PC-9 (cell line): ENCODE measurements at regions not wholly inside any gene's neighbourhood (a gene's known extent, or its start where the extent isn't known, plus 50 kb on each side); places are given as distances from the start of the nearest gene placed in this dataset.
"Not testable (repeated sequence)": the region's sequence is repeated elsewhere in the genome, so short reads cannot be mapped to it uniquely, and the experiment has no call there.

Experiments used
- BruUV-seq: library from RNA; stranded (reverse); fragments of 400-500 nt; replicated peaks from 2 replicates; lab custom pipeline; 2021; lab: Mats Ljungman, UMichigan
- CTCF ChIA-PET: fragments of 300-600 bp; sonication (Branson Sonifier 250); formaldehyde crosslinking; loops from one replicate; lab custom pipeline; 2022; ENCODE audit warnings: antibody characterized with exemption; lab: Charles Lee
- POLR2A ChIA-PET: fragments of 300-600 bp; sonication (Branson Sonifier 250); formaldehyde crosslinking; loops from one replicate; lab custom pipeline; 2022; ENCODE audit warnings: antibody characterized with exemption; ENCODE audit not compliant: unreplicated experiment; lab: Charles Lee
- DNase-seq, 2 experiments: peaks; one replicate each; pipeline versions ENCODE4 v3.0.0 to v3.0.0-alpha.2; 2015 to 2022; ENCODE audit warnings: mixed read lengths in 1 of 2
- H2AFZ ChIP-seq: fragments of 200-600 bp; sonication (generic); 2 replicates; pipeline ENCODE4 v1.8.1; 2017; ENCODE audit warnings: antibody characterized with exemption
- H3F3A ChIP-seq: fragments of 200-600 bp; sonication (generic); 2 replicates; pipeline ENCODE4 v1.8.1; 2017; ENCODE audit warnings: antibody characterized with exemption, mild to moderate bottlenecking, low read depth; ENCODE audit not compliant: insufficient read depth
- H3K27ac ChIP-seq: fragments of 200-600 bp; sonication (generic); 2 replicates; pipeline ENCODE4 v1.6.1; 2016; ENCODE audit warnings: mixed run types
- H3K27me3 ChIP-seq: fragments of 200-600 bp; sonication (generic); 2 replicates; pipeline ENCODE4 v1.6.1; 2016; ENCODE audit warnings: low read depth, mixed run types; ENCODE audit not compliant: insufficient read depth
- H3K36me3 ChIP-seq: fragments of 200-600 bp; sonication (generic); 2 replicates; pipeline ENCODE4 v1.6.1; 2016; ENCODE audit warnings: low read depth, mixed run types
- H3K4me1 ChIP-seq: fragments of 200-600 bp; sonication (generic); replicated peaks from 2 replicates; pipeline ENCODE4 v1.6.1; 2016; ENCODE audit warnings: mixed run types; ENCODE audit not compliant: insufficient read depth
- H3K4me2 ChIP-seq: fragments of 200-600 bp; sonication (generic); 2 replicates; pipeline ENCODE4 v1.6.1; 2017; ENCODE audit warnings: mixed run types
- H3K4me3 ChIP-seq: fragments of 200-600 bp; sonication (generic); 2 replicates; pipeline ENCODE4 v1.6.1; 2016; ENCODE audit warnings: mixed run types
- H3K79me2 ChIP-seq: fragments of 200-600 bp; sonication (generic); 2 replicates; pipeline ENCODE4 v1.6.1; 2017; ENCODE audit warnings: low read depth, mixed run types
- H3K9me2 ChIP-seq: fragments of 200-600 bp; sonication (generic); 2 replicates; pipeline ENCODE4 v1.8.1; 2017; ENCODE audit warnings: mild to moderate bottlenecking; ENCODE audit not compliant: insufficient read depth
- H3K9me3 ChIP-seq: fragments of 200-600 bp; sonication (generic); 2 replicates; pipeline ENCODE4 v1.8.1; 2016; ENCODE audit warnings: low read depth; ENCODE audit not compliant: insufficient read depth
- H4K20me1 ChIP-seq: fragments of 200-600 bp; sonication (generic); 2 replicates; pipeline ENCODE4 v1.8.1; 2017; ENCODE audit not compliant: insufficient read depth
- CTCF ChIP-seq: fragments of 200-600 bp; sonication (generic); conservative IDR thresholded peaks from 2 replicates; pipeline ENCODE4 v1.6.1; 2017; ENCODE audit warnings: mixed run types, antibody characterized with exemption, mild to moderate bottlenecking, moderate library complexity
- EZH2 ChIP-seq: fragments of 200-600 bp; sonication (generic); IDR thresholded peaks from 2 replicates; pipeline ENCODE4 v1.8.0; 2017; ENCODE audit warnings: antibody characterized with exemption, low read depth
- intact Hi-C: fragments of 100-400 bp; cut with micrococcal nuclease; formaldehyde crosslinking; loops from one replicate; pipeline ENCODE4 v1.10.0; 2022; ENCODE audit not compliant: unreplicated experiment

- BruUV-seq = no TSS peak
- CTCF ChIA-PET = no interaction called here
- no peaks in the 10 kb centered on the region for H3F3A ChIP-seq
Measured at GRCh38 chrX:108914791-108915190, 178.4 kb upstream of the IRS4 start.

DNA sequence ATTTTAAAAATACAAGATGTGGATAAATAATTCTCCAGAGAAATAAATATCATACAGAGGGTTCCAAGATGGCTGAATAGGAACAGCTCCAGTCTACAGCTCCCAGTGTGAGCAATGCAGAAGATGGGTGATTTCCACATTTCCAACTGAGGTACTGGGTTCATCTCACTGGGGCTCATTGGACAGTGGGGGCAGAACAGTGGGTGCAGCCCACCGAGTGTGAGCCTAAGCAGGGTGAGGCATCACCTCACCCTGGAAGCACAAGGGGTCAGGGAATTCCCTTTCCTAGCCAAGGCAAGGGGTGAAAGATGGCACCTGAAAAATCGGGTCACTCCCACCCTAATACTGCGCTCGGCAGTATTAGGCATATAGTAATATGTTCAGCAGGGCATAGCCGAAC lies 167.5 kb upstream of the IRS4 start:
- BruUV-seq, POLR2A ChIA-PET, H2AFZ ChIP-seq, H3K9me2 ChIP-seq, intact Hi-C loops, H3K79me2 ChIP-seq, H3K4me2 ChIP-seq, H3K27ac ChIP-seq, H3K27me3 ChIP-seq, H3K4me3 ChIP-seq, H3K36me3 ChIP-seq, DNase-seq, H4K20me1 ChIP-seq, H3K4me1 ChIP-seq, H3F3A ChIP-seq, CTCF ChIA-PET, H3K9me3 ChIP-seq: not testable (repeated sequence)

More at GRCh38 chrX:108914791-108915190, 178.4 kb upstream of the IRS4 start:
- Histone ChIP-seq H4K20me1 (no peaks in the 10 kb centered on the region), H3K4me1 (no peaks in the 10 kb centered on the region), H3K9me3 (no peaks in the 10 kb centered on the region), H3K27me3 (no peaks in the 10 kb centered on the region), H3K4me3 (no peak overlapping the region), H3K27ac (no peak overlapping the region), H3K4me2 (no peak overlapping the region), H3K36me3 (no peaks in the 10 kb centered on the region), H3K79me2 (no peaks in the 10 kb centered on the region), H3K9me2 (no peaks in the 10 kb centered on the region), H2AFZ (no peak overlapping the region)
- TF ChIP-seq EZH2 (no peak), CTCF (no peak)
- POLR2A ChIA-PET = no interaction called here
- intact Hi-C loops = no loop called here
- no peak for DNase-seq

GRCh38 chrX:108900333-108900732 lies 164.0 kb upstream of the IRS4 start:
- intact Hi-C loops = no loop called here
- Histone ChIP-seq H3K36me3 (no peaks in the 10 kb centered on the region), H3K4me3 (no peak overlapping the region), H3K4me1 (no peaks in the 10 kb centered on the region), H4K20me1 (no peaks in the 10 kb centered on the region), H3K27me3 (no peaks in the 10 kb centered on the region), H3K79me2 (no peaks in the 10 kb centered on the region), H3F3A (no peaks in the 10 kb centered on the region), H3K4me2 (no peak overlapping the region), H2AFZ (no peak overlapping the region), H3K9me3 (no peaks in the 10 kb centered on the region), H3K27ac (no peak overlapping the region), H3K9me2 (no peaks in the 10 kb centered on the region)
- no TSS peak for BruUV-seq
- TF ChIP-seq EZH2 (no peak), CTCF (no peak)
- ChIA-PET CTCF (no interaction called here), POLR2A (no interaction called here)
- no peak for DNase-seq

DNA sequence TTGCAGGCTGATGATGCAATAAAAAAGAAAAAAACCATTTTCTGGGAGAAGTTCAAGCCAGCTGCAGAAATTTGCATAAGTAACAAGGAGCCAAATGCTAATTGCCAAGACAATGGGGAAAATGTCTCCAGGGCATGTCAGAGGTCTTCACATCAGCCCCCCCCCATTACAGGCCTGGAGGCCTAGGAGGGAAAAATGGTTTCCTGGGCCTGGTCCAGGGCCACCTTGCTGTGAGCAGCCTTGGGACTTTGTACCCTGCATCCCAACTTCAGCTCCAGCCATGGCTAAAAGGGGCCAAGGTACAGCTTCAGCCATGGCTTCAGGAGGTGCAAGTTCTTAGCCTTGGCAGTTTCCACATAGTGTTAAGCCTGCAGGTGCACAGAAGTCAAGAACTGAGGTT lies 160.0 kb upstream of the IRS4 start:
- BruUV-seq, H3K4me1 ChIP-seq, DNase-seq, CTCF ChIA-PET, H3K4me3 ChIP-seq, intact Hi-C loops, H3K9me3 ChIP-seq, POLR2A ChIA-PET, H3K27ac ChIP-seq, H3K4me2 ChIP-seq, H3K79me2 ChIP-seq, H4K20me1 ChIP-seq, H3F3A ChIP-seq, H2AFZ ChIP-seq, H3K27me3 ChIP-seq, H3K36me3 ChIP-seq, H3K9me2 ChIP-seq: not testable (repeated sequence)
